ENCODE measurements at regions not wholly inside any gene's neighbourhood (a gene's known extent, or its start where the extent isn't known, plus 50 kb on each side); places are given as distances from the start of the nearest gene placed in this dataset.

DNA sequence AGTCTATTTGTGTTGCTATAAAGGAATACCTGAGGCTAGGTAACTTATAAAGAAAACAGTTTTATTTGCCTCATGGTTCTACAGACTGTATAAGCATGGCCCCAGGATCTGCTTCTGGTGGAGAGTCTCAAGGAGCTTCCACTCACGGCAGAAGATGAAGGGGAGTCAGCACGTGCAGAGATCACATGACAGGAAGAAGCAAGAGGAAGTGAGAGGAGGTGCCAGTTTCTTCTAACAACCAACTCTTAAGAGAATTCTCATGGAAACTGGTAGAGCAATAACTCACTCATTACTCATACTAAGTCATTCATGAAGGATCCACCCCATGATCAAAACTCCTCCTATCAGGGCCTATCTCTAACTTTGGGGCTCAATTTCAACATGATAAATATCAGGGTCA is 135.6 kb downstream of the DDX3Y start:
- no peaks in the 10 kb centered on the region for H3K36me3 ChIP-seq
- ATAC-seq, result no peak
- no peaks in the 10 kb centered on the region for H3K4me1 ChIP-seq
- no peak overlapping the region for H3K27ac ChIP-seq
- WGBS, 2 donors, result 26 to 51% methylated on average over 2 of the region's 2 CpGs
- H3K9me3 ChIP-seq, result no peaks in the 10 kb centered on the region
- no peaks in the 10 kb centered on the region for H3K27me3 ChIP-seq
- no peak overlapping the region for H3K4me3 ChIP-seq
- no peak for DNase-seq
- intact Hi-C loops (cut with DNase I), result no loop called here
- TF ChIP-seq, protein P1, sequence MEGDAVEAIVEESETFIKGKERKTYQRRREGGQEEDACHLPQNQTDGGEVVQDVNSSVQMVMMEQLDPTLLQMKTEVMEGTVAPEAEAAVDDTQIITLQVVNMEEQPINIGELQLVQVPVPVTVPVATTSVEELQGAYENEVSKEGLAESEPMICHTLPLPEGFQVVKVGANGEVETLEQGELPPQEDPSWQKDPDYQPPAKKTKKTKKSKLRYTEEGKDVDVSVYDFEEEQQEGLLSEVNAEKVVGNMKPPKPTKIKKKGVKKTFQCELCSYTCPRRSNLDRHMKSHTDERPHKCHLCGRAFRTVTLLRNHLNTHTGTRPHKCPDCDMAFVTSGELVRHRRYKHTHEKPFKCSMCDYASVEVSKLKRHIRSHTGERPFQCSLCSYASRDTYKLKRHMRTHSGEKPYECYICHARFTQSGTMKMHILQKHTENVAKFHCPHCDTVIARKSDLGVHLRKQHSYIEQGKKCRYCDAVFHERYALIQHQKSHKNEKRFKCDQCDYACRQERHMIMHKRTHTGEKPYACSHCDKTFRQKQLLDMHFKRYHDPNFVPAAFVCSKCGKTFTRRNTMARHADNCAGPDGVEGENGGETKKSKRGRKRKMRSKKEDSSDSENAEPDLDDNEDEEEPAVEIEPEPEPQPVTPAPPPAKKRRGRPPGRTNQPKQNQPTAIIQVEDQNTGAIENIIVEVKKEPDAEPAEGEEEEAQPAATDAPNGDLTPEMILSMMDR (IDR thresholded peaks at IDR 0.05), result no peak

GRCh38 chrY:13053501-13053900 is 148.8 kb downstream of the DDX3Y start:
- Histone ChIP-seq H3K27me3 (no peaks in the 10 kb centered on the region), H3K4me1 (no peaks in the 10 kb centered on the region), H3K4me3 (no peak overlapping the region), H3K27ac (no peak overlapping the region), H3K9me3 (no peaks in the 10 kb centered on the region), H3K36me3 (no peaks in the 10 kb centered on the region)
- TF ChIP-seq, protein P1 (IDR thresholded peaks at IDR 0.05), result no peak
- DNase-seq (no peak), ATAC-seq (no peak)
- intact Hi-C loops (cut with DNase I), result no loop called here

DNA sequence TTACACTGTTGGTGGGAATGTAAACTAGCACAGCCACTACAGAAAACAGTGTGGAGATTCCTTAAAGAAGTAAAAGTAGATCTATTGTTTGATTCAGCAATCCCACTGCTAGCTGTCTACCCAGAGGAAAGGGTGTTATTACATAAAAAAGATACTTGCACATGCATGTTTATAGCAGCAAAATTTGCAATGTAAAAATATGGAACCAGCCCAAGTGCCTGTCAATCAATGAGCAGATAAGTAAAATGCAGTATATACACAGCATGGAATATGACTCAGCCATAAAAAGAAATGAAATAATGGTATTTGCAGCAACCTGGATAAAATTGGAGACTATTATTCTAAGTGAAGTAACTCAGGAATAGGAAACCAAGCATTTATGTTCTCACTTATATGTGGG is 161.7 kb downstream of the DDX3Y start:
- Histone ChIP-seq H3K4me1 (no peaks in the 10 kb centered on the region), H3K4me3 (no peak overlapping the region), H3K27ac (no peak overlapping the region), H3K27me3 (no peaks in the 10 kb centered on the region), H3K36me3 (no peaks in the 10 kb centered on the region), H3K9me3 (peaks cover 0 to 3% (median 0%) of the 10 kb centered on the region in 11 donors)
- DNase-seq, result no peak
- TF ChIP-seq, protein P1 (IDR thresholded peaks at IDR 0.05), result no peak
- ATAC-seq, result no peak
- intact Hi-C loops (cut with DNase I), result no loop called here

- Histone ChIP-seq H3K36me3 (no peaks in the 10 kb centered on the region), H3K4me3 (no peak overlapping the region), H3K27ac (no peak overlapping the region), H3K4me1 (no peaks in the 10 kb centered on the region), H3K27me3 (no peaks in the 10 kb centered on the region), H3K9me3 (peaks cover 0 to 3% (median 0%) of the 10 kb centered on the region in 11 donors)
- TF ChIP-seq, protein P1 (IDR thresholded peaks at IDR 0.05), result no peak
- 83 to 100% methylated on average over 3 of the region's 3 CpGs for WGBS, 2 donors
- DNase-seq (no peak), ATAC-seq (no peak)
- intact Hi-C loops (cut with DNase I), result no loop called here
Observed at GRCh38 chrY:13068696-13069095, 164.0 kb downstream of the DDX3Y start.

DNA sequence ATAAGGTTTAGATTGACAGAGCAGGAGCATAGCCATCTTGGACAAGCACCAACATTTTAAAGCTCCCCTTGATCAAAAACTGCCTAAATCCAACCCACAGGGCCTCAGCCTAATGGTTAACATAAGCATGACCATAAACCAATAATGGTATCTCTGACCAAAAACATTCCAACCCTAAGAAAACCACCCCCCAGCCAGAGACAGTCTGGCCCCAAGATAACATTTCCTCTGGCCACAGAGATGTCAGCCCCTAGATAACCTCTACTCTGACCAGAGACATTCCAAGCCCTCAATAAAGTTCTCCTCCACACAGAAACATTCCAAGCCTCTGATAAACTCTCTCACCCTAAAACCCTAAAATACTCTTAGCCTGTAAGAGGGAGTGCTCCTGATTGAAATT is 164.4 kb downstream of the DDX3Y start:
- H3K4me1 ChIP-seq, result no peaks in the 10 kb centered on the region
- no peak overlapping the region for H3K27ac ChIP-seq
- H3K4me3 ChIP-seq, result no peak overlapping the region
- peaks cover 0 to 3% (median 0%) of the 10 kb centered on the region in 11 donors for H3K9me3 ChIP-seq
- TF ChIP-seq, protein P1 (IDR thresholded peaks at IDR 0.05), result no peak
- DNase-seq, result no peak
- ATAC-seq, result no peak
- no peaks in the 10 kb centered on the region for H3K36me3 ChIP-seq
- H3K27me3 ChIP-seq, result no peaks in the 10 kb centered on the region
- intact Hi-C loops (cut with DNase I), result no loop called here

Measured in heart right ventricle (tissue), 16 donors.